IMR-90 (cell line): ENCODE measurements at regions not wholly inside any gene's neighbourhood (a gene's known extent, or its start where the extent isn't known, plus 50 kb on each side); places are given as distances from the start of the nearest gene placed in this dataset.

ENCODE experiments used
- ATAC-seq: fragments of 200-7000 bp; cut with Tn5 transposase; 2 replicates; pipeline ENCODE4 v1.9.1; 2020; ENCODE audit warnings: low read depth, mild to moderate bottlenecking, moderate library complexity
- BruUV-seq: library from RNA; stranded (reverse); fragments of 400-500 nt; replicated peaks from 2 replicates; lab custom pipeline; 2021; lab: Mats Ljungman, UMichigan
- CTCF ChIA-PET: fragments of 300-600 bp; formaldehyde crosslinking; extraction: SDS; loops from one replicate; lab custom pipeline; 2021; ENCODE audit warnings: antibody characterized with exemption; lab: Yijun Ruan, JAX
- POLR2A ChIA-PET: fragments of 300-600 bp; sonication (Branson Sonifier 250); formaldehyde crosslinking; loops from one replicate; lab custom pipeline; 2022; ENCODE audit warnings: antibody characterized with exemption; ENCODE audit not compliant: unreplicated experiment; lab: Charles Lee
- DNase-seq: peaks from one replicate; pipeline ENCODE4 v3.0.0; 2013
- H2AFZ ChIP-seq: replicated peaks from 2 replicates; pipeline ENCODE3; 2013; ENCODE audit warnings: low read length, mild to moderate bottlenecking; ENCODE audit not compliant: poor library complexity
- H2AK5ac ChIP-seq: 2 replicates; pipeline ENCODE4 v1.6.1; 2013; ENCODE audit warnings: low read depth, low read length, inconsistent platforms
- H2AK9ac ChIP-seq: replicated peaks from 2 replicates; pipeline ENCODE3; 2013; ENCODE audit warnings: mild to moderate bottlenecking, low read depth, low read length, moderate library complexity; ENCODE audit not compliant: poor library complexity
- H2BK120ac ChIP-seq: 2 replicates; pipeline ENCODE4 v1.6.1; 2013; ENCODE audit warnings: low read depth, low read length, inconsistent platforms
- H2BK15ac ChIP-seq: 3 replicates; pipeline ENCODE4 v1.6.1; 2013; ENCODE audit warnings: low read depth, low read length, inconsistent platforms
- H2BK20ac ChIP-seq: 2 replicates; pipeline ENCODE4 v1.6.1; 2013; ENCODE audit warnings: low read depth, mild to moderate bottlenecking, inconsistent platforms, low read length, moderate library complexity
- H2BK5ac ChIP-seq: 2 replicates; pipeline ENCODE4 v1.6.1; 2013; ENCODE audit warnings: mild to moderate bottlenecking, low read depth, low read length, inconsistent platforms; ENCODE audit not compliant: poor library complexity, severe bottlenecking
- H3K14ac ChIP-seq: replicated peaks from 2 replicates; pipeline ENCODE4 v1.6.1; 2013; ENCODE audit warnings: low read depth, low read length, inconsistent platforms
- H3K18ac ChIP-seq: 2 replicates; pipeline ENCODE4 v1.6.1; 2013; ENCODE audit warnings: low read depth, low read length, control low read depth
- H3K23ac ChIP-seq: 2 replicates; pipeline ENCODE4 v1.6.1; 2013; ENCODE audit warnings: low read depth, low read length, inconsistent platforms
- H3K27ac ChIP-seq: 2 replicates; pipeline ENCODE4 v1.5.1; 2013; ENCODE audit warnings: mild to moderate bottlenecking, control low read depth, low read length; ENCODE audit not compliant: insufficient read depth
- H3K27me3 ChIP-seq: 2 replicates; pipeline ENCODE4 v1.6.1; 2013; ENCODE audit warnings: low read length; ENCODE audit not compliant: control insufficient read depth, insufficient read depth
- H3K36me3 ChIP-seq: 2 replicates; pipeline ENCODE4 v1.6.1; 2013; ENCODE audit warnings: low read length, mixed read lengths; ENCODE audit not compliant: control insufficient read depth, insufficient read depth
- H3K4ac ChIP-seq: 2 replicates; pipeline ENCODE4 v1.6.1; 2013; ENCODE audit warnings: low read depth, low read length, inconsistent platforms
- H3K4me1 ChIP-seq: 2 replicates; pipeline ENCODE4 v1.6.1; 2013; ENCODE audit warnings: low read length, mixed read lengths; ENCODE audit not compliant: control insufficient read depth, insufficient read depth
- H3K4me2 ChIP-seq: 2 replicates; pipeline ENCODE4 v1.6.1; 2013; ENCODE audit warnings: low read depth, mild to moderate bottlenecking, control low read depth, low read length, moderate library complexity
- H3K4me3 ChIP-seq: 2 replicates; pipeline ENCODE4 v1.5.1; 2013; ENCODE audit warnings: low read depth, mild to moderate bottlenecking, control low read depth, low read length, moderate library complexity; ENCODE audit not compliant: insufficient read depth
- H3K56ac ChIP-seq: 2 replicates; pipeline ENCODE4 v1.6.1; 2013; ENCODE audit warnings: low read length, inconsistent platforms; ENCODE audit not compliant: insufficient read depth; ENCODE audit errors: extremely low read depth
- H3K79me1 ChIP-seq, 2 experiments: 2 replicates each; pipeline ENCODE4 v1.6.1; 2013; ENCODE audit warnings: low read length in 2 of 2, inconsistent platforms in 1 of 2, low read depth in 1 of 2
- H3K9ac ChIP-seq: 2 replicates; pipeline ENCODE4 v1.6.1; 2013; ENCODE audit warnings: low read depth, low read length, control low read depth
- H3K9me1 ChIP-seq: 2 replicates; pipeline ENCODE4 v1.6.1; 2013; ENCODE audit warnings: low read length, inconsistent platforms; ENCODE audit not compliant: insufficient read depth
- H3K9me3 ChIP-seq: 2 replicates; pipeline ENCODE4 v1.6.1; 2013; ENCODE audit warnings: low read length; ENCODE audit not compliant: control insufficient read depth, insufficient read depth
- H4K20me1 ChIP-seq: 2 replicates; pipeline ENCODE4 v1.6.1; 2013; ENCODE audit warnings: low read length, inconsistent platforms; ENCODE audit not compliant: insufficient read depth
- H4K5ac ChIP-seq: 2 replicates; pipeline ENCODE4 v1.6.1; 2013; ENCODE audit warnings: mild to moderate bottlenecking, low read depth, low read length, control low read depth
- H4K8ac ChIP-seq, 2 experiments: 2 replicates each; pipeline ENCODE4 v1.6.1; 2013; ENCODE audit warnings: low read depth in 2 of 2, low read length in 2 of 2, control low read depth in 1 of 2, inconsistent platforms in 1 of 2
- H4K91ac ChIP-seq: 2 replicates; pipeline ENCODE4 v1.6.1; 2013; ENCODE audit warnings: low read depth, low read length, inconsistent platforms; ENCODE audit not compliant: insufficient read depth
- BHLHE40 ChIP-seq: fragments of 150-350 bp; IDR thresholded peaks from 2 replicates; pipeline ENCODE4 v1.6.1; 2016; ENCODE audit warnings: mild to moderate bottlenecking, low read depth, low read length
- CEBPB ChIP-seq: IDR thresholded peaks from 2 replicates; pipeline ENCODE4 v1.6.1; 2012; ENCODE audit warnings: low read depth, low read length, improper control_type of control experiment
- CHD1 ChIP-seq: IDR thresholded peaks from 2 replicates; pipeline ENCODE4 v1.6.1; 2012; ENCODE audit warnings: low read depth, low read length, improper control_type of control experiment
- FOS ChIP-seq: fragments of 150-350 bp; IDR thresholded peaks from 2 replicates; pipeline ENCODE4 v1.6.1; 2016; ENCODE audit warnings: low read depth, low read length
- MAFK ChIP-seq: IDR thresholded peaks from 2 replicates; pipeline ENCODE4 v1.6.1; 2012; ENCODE audit warnings: low read depth, low read length, improper control_type of control experiment
- MAZ ChIP-seq: IDR thresholded peaks from 2 replicates; pipeline ENCODE4 v1.6.1; 2012; ENCODE audit warnings: low read depth, mild to moderate bottlenecking, low read length, improper control_type of control experiment, moderate library complexity, borderline replicate concordance
- MXI1 ChIP-seq: IDR thresholded peaks from 2 replicates; pipeline ENCODE4 v1.6.1; 2012; ENCODE audit warnings: low read depth, mild to moderate bottlenecking, low read length, moderate library complexity, borderline replicate concordance
- NFE2L2 ChIP-seq: fragments of 150-350 bp; IDR thresholded peaks from 2 replicates; pipeline ENCODE4 v1.6.1; 2016; ENCODE audit warnings: low read depth, mild to moderate bottlenecking, low read length
- POLR2A ChIP-seq: IDR thresholded peaks from 2 replicates; pipeline ENCODE4 v1.6.1; 2012; ENCODE audit warnings: mild to moderate bottlenecking, low read depth, low read length
- RAD21 ChIP-seq: IDR thresholded peaks from 2 replicates; pipeline ENCODE4 v1.6.1; 2012; ENCODE audit warnings: low read length, improper control_type of control experiment
- RCOR1 ChIP-seq: IDR thresholded peaks from 2 replicates; pipeline ENCODE4 v1.6.1; 2012; ENCODE audit warnings: mild to moderate bottlenecking, low read length, improper control_type of control experiment; ENCODE audit not compliant: insufficient replicate concordance
- RFX5 ChIP-seq: IDR thresholded peaks from 2 replicates; pipeline ENCODE4 v1.8.0; 2012; ENCODE audit warnings: low read depth, mild to moderate bottlenecking, low read length, moderate library complexity
- SMC3 ChIP-seq: fragments of 150-350 bp; IDR thresholded peaks from 2 replicates; pipeline ENCODE4 v1.6.1; 2016; ENCODE audit warnings: low read depth, mild to moderate bottlenecking, antibody characterized with exemption, low read length, moderate library complexity
- WGBS, 2 experiments: methylation state at CpG; one replicate each; pipeline versions ENCODE4 v1.1.5 to v1.1.7; 2013; ENCODE audit warnings: missing lambda C conversion rate in 2 of 2; ENCODE audit not compliant: insufficient read length in 1 of 2; ENCODE audit errors: extremely low coverage in 2 of 2; 5-methylcytosine and 5-hydroxymethylcytosine counted together
- dilution Hi-C: fragments of 300-500 bp; cut with HindIII; formaldehyde crosslinking; loops from one replicate; pipeline ENCODE4 v1.14.3; 2018; ENCODE audit warnings: low sequenced_read_pairs; ENCODE audit not compliant: unreplicated experiment
- in situ Hi-C: fragments of 300-500 bp; cut with MboI; formaldehyde crosslinking; loops from 3 replicates; pipeline ENCODE4 v1.14.3; 2019; ENCODE audit warnings: low sequenced_read_pairs, inconsistent platforms, mixed read lengths
- intact Hi-C: fragments of 100-400 bp; cut with micrococcal nuclease; formaldehyde crosslinking; loops from 2 replicates; pipeline ENCODE4 v1.10.0; 2022
- TF ChIP-seq, protein P1 (sequence below): fragments of 150-350 bp; IDR thresholded peaks from 2 replicates; pipeline ENCODE4 v1.6.1; 2017; ENCODE audit warnings: mild to moderate bottlenecking, antibody characterized with exemption, low read length, low read depth
- TF ChIP-seq, protein P2 (sequence below): conservative IDR thresholded peaks from 2 replicates; pipeline ENCODE4 v1.5.1; 2012; ENCODE audit warnings: mild to moderate bottlenecking, low read depth, low read length, improper control_type of control experiment
- TF ChIP-seq, protein P3 (sequence below): fragments of 150-350 bp; IDR thresholded peaks from 2 replicates; pipeline ENCODE4 v1.6.1; 2016; ENCODE audit warnings: low read depth, mild to moderate bottlenecking, low read length, moderate library complexity, borderline replicate concordance

DNA sequence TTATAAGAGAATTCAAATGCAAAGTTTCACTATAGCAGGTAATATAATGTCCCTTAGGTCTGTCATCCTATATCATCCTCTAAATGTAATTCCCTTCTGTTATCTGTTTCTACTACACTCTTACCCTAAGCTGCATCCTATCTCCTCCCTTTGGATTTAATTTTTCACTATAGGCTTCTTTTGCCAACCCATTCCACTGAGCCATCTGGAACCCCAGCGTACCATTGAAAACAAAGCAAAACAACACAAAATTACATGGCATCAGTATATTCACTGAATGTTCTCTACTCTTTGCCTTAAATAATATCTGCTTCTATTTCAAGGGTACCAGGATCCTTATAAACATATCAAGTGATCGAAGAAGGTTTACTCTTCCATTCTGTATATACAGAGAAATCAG lies 1530.2 kb upstream of the LRRTM3 start:
- H4K5ac ChIP-seq: no peak overlapping the region
- H4K8ac ChIP-seq: no peak overlapping the region
- H3K9ac ChIP-seq: no peak overlapping the region
- H3K4me2 ChIP-seq: no peak overlapping the region
- ATAC-seq: no peak
- no peaks in the 10 kb centered on the region for H3K4me1 ChIP-seq
- no peak overlapping the region for H2BK5ac ChIP-seq
- H3K36me3 ChIP-seq: no peaks in the 10 kb centered on the region
- H3K18ac ChIP-seq: no peak overlapping the region
- no peak overlapping the region for H2BK15ac ChIP-seq
- no peaks in the 10 kb centered on the region for H3K27me3 ChIP-seq
- ChIA-PET POLR2A (no interaction called here), CTCF (no interaction called here)
- no peak overlapping the region for H3K4ac ChIP-seq
- no peaks in the 10 kb centered on the region for H3K79me1 ChIP-seq
- H3K14ac ChIP-seq: no peak overlapping the region
- no peak overlapping the region for H4K91ac ChIP-seq
- H4K20me1 ChIP-seq: no peaks in the 10 kb centered on the region
- WGBS, 2 experiments: no CpG with 5 or more reads among the region's 2 CpGs
- H3K4me3 ChIP-seq: no peak overlapping the region
- no peaks in the 10 kb centered on the region for H3K9me1 ChIP-seq
- no peak for DNase-seq
- no peak overlapping the region for H2AFZ ChIP-seq
- no peak overlapping the region for H3K56ac ChIP-seq
- H3K23ac ChIP-seq: no peak overlapping the region
- H2BK20ac ChIP-seq: no peak overlapping the region
- H2BK120ac ChIP-seq: no peak overlapping the region
- H2AK9ac ChIP-seq: no peak overlapping the region
- in situ Hi-C loops: no loop called here
- intact Hi-C loops: no loop called here
- H3K9me3 ChIP-seq: no peaks in the 10 kb centered on the region; the same call in 1 of the 2 replicates
- dilution Hi-C loops: no loop called here
- H2AK5ac ChIP-seq: no peak overlapping the region
- TF ChIP-seq CEBPB (no peak), MAFK (no peak), RCOR1 (no peak), RFX5 (no peak), CHD1 (no peak), MXI1 (no peak), POLR2A (no peak), RAD21 (no peak), SMC3 (no peak), MAZ (no peak), FOS (no peak), NFE2L2 (no peak), BHLHE40 (no peak)
- TF ChIP-seq, protein P1, sequence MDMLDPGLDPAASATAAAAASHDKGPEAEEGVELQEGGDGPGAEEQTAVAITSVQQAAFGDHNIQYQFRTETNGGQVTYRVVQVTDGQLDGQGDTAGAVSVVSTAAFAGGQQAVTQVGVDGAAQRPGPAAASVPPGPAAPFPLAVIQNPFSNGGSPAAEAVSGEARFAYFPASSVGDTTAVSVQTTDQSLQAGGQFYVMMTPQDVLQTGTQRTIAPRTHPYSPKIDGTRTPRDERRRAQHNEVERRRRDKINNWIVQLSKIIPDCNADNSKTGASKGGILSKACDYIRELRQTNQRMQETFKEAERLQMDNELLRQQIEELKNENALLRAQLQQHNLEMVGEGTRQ: no peak
- TF ChIP-seq, protein P2, sequence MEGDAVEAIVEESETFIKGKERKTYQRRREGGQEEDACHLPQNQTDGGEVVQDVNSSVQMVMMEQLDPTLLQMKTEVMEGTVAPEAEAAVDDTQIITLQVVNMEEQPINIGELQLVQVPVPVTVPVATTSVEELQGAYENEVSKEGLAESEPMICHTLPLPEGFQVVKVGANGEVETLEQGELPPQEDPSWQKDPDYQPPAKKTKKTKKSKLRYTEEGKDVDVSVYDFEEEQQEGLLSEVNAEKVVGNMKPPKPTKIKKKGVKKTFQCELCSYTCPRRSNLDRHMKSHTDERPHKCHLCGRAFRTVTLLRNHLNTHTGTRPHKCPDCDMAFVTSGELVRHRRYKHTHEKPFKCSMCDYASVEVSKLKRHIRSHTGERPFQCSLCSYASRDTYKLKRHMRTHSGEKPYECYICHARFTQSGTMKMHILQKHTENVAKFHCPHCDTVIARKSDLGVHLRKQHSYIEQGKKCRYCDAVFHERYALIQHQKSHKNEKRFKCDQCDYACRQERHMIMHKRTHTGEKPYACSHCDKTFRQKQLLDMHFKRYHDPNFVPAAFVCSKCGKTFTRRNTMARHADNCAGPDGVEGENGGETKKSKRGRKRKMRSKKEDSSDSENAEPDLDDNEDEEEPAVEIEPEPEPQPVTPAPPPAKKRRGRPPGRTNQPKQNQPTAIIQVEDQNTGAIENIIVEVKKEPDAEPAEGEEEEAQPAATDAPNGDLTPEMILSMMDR: no peak
- TF ChIP-seq, protein P3, sequence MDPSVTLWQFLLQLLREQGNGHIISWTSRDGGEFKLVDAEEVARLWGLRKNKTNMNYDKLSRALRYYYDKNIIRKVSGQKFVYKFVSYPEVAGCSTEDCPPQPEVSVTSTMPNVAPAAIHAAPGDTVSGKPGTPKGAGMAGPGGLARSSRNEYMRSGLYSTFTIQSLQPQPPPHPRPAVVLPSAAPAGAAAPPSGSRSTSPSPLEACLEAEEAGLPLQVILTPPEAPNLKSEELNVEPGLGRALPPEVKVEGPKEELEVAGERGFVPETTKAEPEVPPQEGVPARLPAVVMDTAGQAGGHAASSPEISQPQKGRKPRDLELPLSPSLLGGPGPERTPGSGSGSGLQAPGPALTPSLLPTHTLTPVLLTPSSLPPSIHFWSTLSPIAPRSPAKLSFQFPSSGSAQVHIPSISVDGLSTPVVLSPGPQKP: no peak
- BruUV-seq: no TSS peak
- no peak overlapping the region for H3K27ac ChIP-seq
